Panc1 (cell line): ENCODE measurements at regions not wholly inside any gene's neighbourhood (a gene's known extent, or its start where the extent isn't known, plus 50 kb on each side); places are given as distances from the start of the nearest gene placed in this dataset.

Source experiments
- ATAC-seq: fragments of 200-7000 bp; cut with Tn5 transposase; 2 replicates; pipeline ENCODE4 v1.9.1; 2020; ENCODE audit warnings: mild to moderate bottlenecking, moderate library complexity
- BruUV-seq: library from RNA; stranded (reverse); fragments of 400-500 nt; replicated peaks from 2 replicates; lab custom pipeline; 2021; lab: Mats Ljungman, UMichigan
- CTCF ChIA-PET: fragments of 300-600 bp; sonication (Branson Sonifier 250); formaldehyde crosslinking; loops from one replicate; lab custom pipeline; 2022; ENCODE audit warnings: antibody characterized with exemption; lab: Charles Lee
- POLR2A ChIA-PET: fragments of 300-600 bp; sonication (Branson Sonifier 250); formaldehyde crosslinking; loops from one replicate; lab custom pipeline; 2022; ENCODE audit warnings: antibody characterized with exemption; lab: Charles Lee
- DNase-seq: peaks from one replicate; pipeline ENCODE4 v3.0.0-alpha.2; 2010; ENCODE audit warnings: low read depth, low spot score
- H3K27ac ChIP-seq: 2 replicates; pipeline ENCODE4 v1.5.1; 2011; ENCODE audit warnings: mild to moderate bottlenecking, low read length, inconsistent platforms
- H3K27me3 ChIP-seq: fragments of 200-500 bp; sonication (Bioruptor generic); 2 replicates; pipeline ENCODE4 v1.6.0; 2014; ENCODE audit warnings: low read length, inconsistent platforms; ENCODE audit not compliant: control insufficient read depth, insufficient read depth
- H3K36me3 ChIP-seq: fragments of 200-500 bp; sonication (Bioruptor generic); 2 replicates; pipeline ENCODE4 v1.5.1; 2014; ENCODE audit warnings: inconsistent platforms, mild to moderate bottlenecking, low read length, moderate library complexity; ENCODE audit not compliant: control insufficient read depth, insufficient read depth
- H3K4me1 ChIP-seq: 2 replicates; pipeline ENCODE4 v1.5.1; 2011; ENCODE audit warnings: inconsistent platforms, mild to moderate bottlenecking, low read length, moderate library complexity; ENCODE audit not compliant: control insufficient read depth, insufficient read depth
- H3K4me3 ChIP-seq, 2 experiments: 2 replicates each; pipeline ENCODE4 v1.5.1; 2011 to 2012; ENCODE audit warnings: low read depth in 2 of 2, low read length in 2 of 2, mild to moderate bottlenecking in 2 of 2, inconsistent platforms in 1 of 2, moderate library complexity in 1 of 2
- H3K9me3 ChIP-seq: fragments of 200-500 bp; sonication (Bioruptor generic); 2 replicates; pipeline ENCODE4 v1.5.1; 2014; ENCODE audit warnings: low read depth, mild to moderate bottlenecking, inconsistent platforms, low read length, moderate library complexity; ENCODE audit not compliant: control insufficient read depth, insufficient read depth
- CTCF ChIP-seq: fragments of 450-650 bp; IDR thresholded peaks from 2 replicates; pipeline ENCODE4 v1.5.1; 2017; ENCODE audit warnings: mild to moderate bottlenecking
- POLR2AphosphoS5 ChIP-seq: IDR thresholded peaks from 2 replicates; pipeline ENCODE4 v1.6.1; 2012; ENCODE audit warnings: mild to moderate bottlenecking, low read depth, low read length, moderate library complexity
- REST ChIP-seq, 2 experiments: IDR thresholded peaks; 2 replicates each; pipeline ENCODE4 v1.6.1; 2011 to 2012; ENCODE audit warnings: low read depth in 2 of 2, control low read depth in 1 of 2, low read length in 1 of 2, mild to moderate bottlenecking in 1 of 2, moderate library complexity in 1 of 2; ENCODE audit not compliant: insufficient read depth in 1 of 2
- SIN3A ChIP-seq: IDR thresholded peaks from 2 replicates; pipeline ENCODE4 v1.6.1; 2012; ENCODE audit warnings: low read depth, mild to moderate bottlenecking, low read length, moderate library complexity, borderline replicate concordance; ENCODE audit not compliant: insufficient read depth
- TCF7L2 ChIP-seq: IDR thresholded peaks from 2 replicates; pipeline ENCODE4 v1.6.1; 2011; ENCODE audit warnings: mild to moderate bottlenecking, low read depth, low read length, inconsistent platforms
- in situ Hi-C: cut with HindIII; loops from 2 replicates; pipeline ENCODE4 v1.10.0; 2016; ENCODE audit warnings: low sequenced_read_pairs, low pct_unique_long_range_greater_than_20kb
- intact Hi-C: fragments of 100-400 bp; cut with micrococcal nuclease; formaldehyde crosslinking; loops from one replicate; pipeline ENCODE4 v1.10.0; 2022; ENCODE audit not compliant: unreplicated experiment

GRCh38 chr4:4922441-4922840 lies 63.0 kb downstream of the MSX1 start:
- no peak for ATAC-seq
- no peaks in the 10 kb centered on the region for H3K36me3 ChIP-seq
- TF ChIP-seq POLR2AphosphoS5 (no peak), CTCF (no peak), REST (IDR thresholded peaks at IDR 0.05; ENCODE audit: insufficient read depth in 1 of 2, low read depth in 2 of 2, low read length in 1 of 2) (no peak)

GRCh38 chr4:4923201-4923600 lies 63.7 kb downstream of the MSX1 start:
- H3K9me3 ChIP-seq = no peaks in the 10 kb centered on the region
- DNase-seq (no peak), ATAC-seq (no peak)
- no peaks in the 10 kb centered on the region for H3K36me3 ChIP-seq
- intact Hi-C loops = no loop called here
- ChIA-PET CTCF (no interaction called here), POLR2A (interaction anchor here (0.6 kb wide), 1 partner anchor 135 kb away, joined by 3 read pairs; no protein-coding TSS in a partner anchor)
- H3K4me3 ChIP-seq = no peak overlapping the region
- H3K27ac ChIP-seq = no peak overlapping the region
- in situ Hi-C loops = no loop called here
- TF ChIP-seq POLR2AphosphoS5 (no peak), SIN3A (no peak), TCF7L2 (no peak), REST (IDR thresholded peaks at IDR 0.05; ENCODE audit: insufficient read depth in 1 of 2, low read depth in 2 of 2, low read length in 1 of 2) (no peak), CTCF (no peak)
- no TSS peak for BruUV-seq
- H3K4me1 ChIP-seq = no peaks in the 10 kb centered on the region
- no peaks in the 10 kb centered on the region for H3K27me3 ChIP-seq

More at GRCh38 chr4:4922441-4922840, 63.0 kb downstream of the MSX1 start:
- Histone ChIP-seq H3K27ac (no peak overlapping the region), H3K4me1 (no peaks in the 10 kb centered on the region), H3K9me3 (no peaks in the 10 kb centered on the region), H3K27me3 (no peaks in the 10 kb centered on the region), H3K4me3 (no peak overlapping the region)
- ChIA-PET CTCF (no interaction called here), POLR2A (interaction anchor here (0.6 kb wide), 1 partner anchor 136 kb away, joined by 3 read pairs; no protein-coding TSS in a partner anchor)
- in situ Hi-C loops = no loop called here
- intact Hi-C loops = no loop called here
- no TSS peak for BruUV-seq
- no peak for DNase-seq
